ENCODE measurements at regions not wholly inside any gene's neighbourhood (a gene's known extent, or its start where the extent isn't known, plus 50 kb on each side); places are given as distances from the start of the nearest gene placed in this dataset.

DNA sequence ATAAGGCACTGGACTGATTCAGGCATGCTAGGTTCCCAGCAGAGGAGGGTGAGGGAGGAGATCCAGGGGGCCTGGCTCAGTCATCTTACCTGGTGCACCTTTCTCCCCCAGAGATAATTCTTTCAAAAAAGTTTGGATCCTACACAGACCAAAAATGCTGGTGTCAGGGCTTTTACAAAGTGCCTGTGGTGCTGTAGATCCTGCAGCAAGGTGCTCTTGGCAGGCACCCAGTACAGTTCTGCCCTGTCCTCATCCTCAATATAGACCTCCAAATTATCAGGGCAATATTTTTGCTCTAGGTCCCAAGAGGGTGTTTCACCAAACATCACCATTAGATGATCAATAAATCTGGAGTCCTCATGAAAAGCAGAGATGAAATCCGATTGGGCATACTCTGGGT lies 78.5 kb upstream of the IGFBP3 start:
- TF ChIP-seq, protein P1, sequence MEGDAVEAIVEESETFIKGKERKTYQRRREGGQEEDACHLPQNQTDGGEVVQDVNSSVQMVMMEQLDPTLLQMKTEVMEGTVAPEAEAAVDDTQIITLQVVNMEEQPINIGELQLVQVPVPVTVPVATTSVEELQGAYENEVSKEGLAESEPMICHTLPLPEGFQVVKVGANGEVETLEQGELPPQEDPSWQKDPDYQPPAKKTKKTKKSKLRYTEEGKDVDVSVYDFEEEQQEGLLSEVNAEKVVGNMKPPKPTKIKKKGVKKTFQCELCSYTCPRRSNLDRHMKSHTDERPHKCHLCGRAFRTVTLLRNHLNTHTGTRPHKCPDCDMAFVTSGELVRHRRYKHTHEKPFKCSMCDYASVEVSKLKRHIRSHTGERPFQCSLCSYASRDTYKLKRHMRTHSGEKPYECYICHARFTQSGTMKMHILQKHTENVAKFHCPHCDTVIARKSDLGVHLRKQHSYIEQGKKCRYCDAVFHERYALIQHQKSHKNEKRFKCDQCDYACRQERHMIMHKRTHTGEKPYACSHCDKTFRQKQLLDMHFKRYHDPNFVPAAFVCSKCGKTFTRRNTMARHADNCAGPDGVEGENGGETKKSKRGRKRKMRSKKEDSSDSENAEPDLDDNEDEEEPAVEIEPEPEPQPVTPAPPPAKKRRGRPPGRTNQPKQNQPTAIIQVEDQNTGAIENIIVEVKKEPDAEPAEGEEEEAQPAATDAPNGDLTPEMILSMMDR (conservative IDR thresholded peaks at IDR 0.05; ENCODE audit: low read depth, low read length), result no peak
- Histone ChIP-seq H3K36me3 (ENCODE audit: insufficient read depth) (no peaks in the 10 kb centered on the region), H3K4me1 (ENCODE audit: low read depth, poor library complexity, severe bottlenecking) (no peaks in the 10 kb centered on the region), H3K4me2 (no peak overlapping the region), H3K4me3 (IDR thresholded peaks at IDR 0.05; ENCODE audit: insufficient read depth, low read depth, low read length) (no peak overlapping the region), H4K20me1 (ENCODE audit: insufficient read depth) (no peaks in the 10 kb centered on the region), H3K27ac (no peak overlapping the region), H3K79me2 (ENCODE audit: insufficient read depth, low read depth) (no peaks in the 10 kb centered on the region), H2AFZ (ENCODE audit: low read depth) (no peak overlapping the region), H3K27me3 (ENCODE audit: insufficient read depth, low read depth) (no peaks in the 10 kb centered on the region), H3K9ac (no peak overlapping the region)

DNA sequence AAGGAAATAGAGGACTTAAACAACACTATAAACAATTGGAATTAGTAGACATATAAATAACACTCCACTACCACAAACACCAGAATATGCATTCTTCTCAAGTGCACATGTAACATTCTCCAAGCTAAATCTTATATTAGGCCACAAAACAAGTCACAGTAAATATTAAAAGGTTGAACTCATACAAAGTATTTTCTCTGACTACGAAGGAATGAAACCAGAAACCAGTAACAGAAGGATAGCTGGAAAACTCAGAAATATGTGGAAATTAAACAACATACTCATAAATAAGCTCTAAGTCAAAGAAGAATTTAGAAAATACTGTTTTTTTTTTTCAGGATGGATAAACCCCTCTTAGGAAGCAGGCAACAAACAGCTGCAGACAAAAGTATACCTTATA lies 77.4 kb upstream of the IGFBP3 start:
- no peak overlapping the region for H3K9ac ChIP-seq
- H2AFZ ChIP-seq (ENCODE audit: low read depth), result no peak overlapping the region
- H3K27me3 ChIP-seq (ENCODE audit: insufficient read depth, low read depth), result no peaks in the 10 kb centered on the region
- no peaks in the 10 kb centered on the region for H4K20me1 ChIP-seq (ENCODE audit: insufficient read depth)
- H3K79me2 ChIP-seq (ENCODE audit: insufficient read depth, low read depth), result no peaks in the 10 kb centered on the region
- H3K4me2 ChIP-seq, result no peak overlapping the region
- H3K36me3 ChIP-seq (ENCODE audit: insufficient read depth), result no peaks in the 10 kb centered on the region
- TF ChIP-seq, protein P1 (conservative IDR thresholded peaks at IDR 0.05; ENCODE audit: low read depth, low read length), result no peak
- H3K4me3 ChIP-seq (IDR thresholded peaks at IDR 0.05; ENCODE audit: insufficient read depth, low read depth, low read length), result no peak overlapping the region
- no peak overlapping the region for H3K27ac ChIP-seq
- no peaks in the 10 kb centered on the region for H3K4me1 ChIP-seq (ENCODE audit: low read depth, poor library complexity, severe bottlenecking)

DNA sequence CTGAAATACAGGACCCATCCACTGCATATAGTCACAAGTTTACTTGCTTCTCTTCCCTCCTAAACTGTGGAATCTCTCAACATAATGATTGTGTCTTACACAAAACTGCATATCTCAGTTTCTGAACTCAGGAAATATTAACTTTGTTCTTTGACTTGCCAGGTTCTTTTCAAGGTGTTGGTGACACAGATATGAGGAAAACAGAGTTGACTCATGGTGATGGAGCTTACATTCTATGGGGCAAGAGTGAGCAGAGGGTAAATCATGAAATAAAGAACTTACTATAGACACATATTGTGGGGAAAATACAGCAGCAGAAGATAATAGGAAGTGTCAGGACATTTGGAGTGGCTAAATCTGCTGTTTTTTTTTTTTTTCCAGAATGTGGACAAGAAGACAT lies 72.5 kb upstream of the IGFBP3 start:
- H3K27me3 ChIP-seq (ENCODE audit: insufficient read depth, low read depth), result no peaks in the 10 kb centered on the region
- no peaks in the 10 kb centered on the region for H3K36me3 ChIP-seq (ENCODE audit: insufficient read depth)
- no peak overlapping the region for H3K4me2 ChIP-seq
- no peak overlapping the region for H3K4me3 ChIP-seq (IDR thresholded peaks at IDR 0.05; ENCODE audit: insufficient read depth, low read depth, low read length)
- no peaks in the 10 kb centered on the region for H3K4me1 ChIP-seq (ENCODE audit: low read depth, poor library complexity, severe bottlenecking)
- no peaks in the 10 kb centered on the region for H4K20me1 ChIP-seq (ENCODE audit: insufficient read depth)
- H3K9ac ChIP-seq, result no peak overlapping the region
- TF ChIP-seq, protein P1 (conservative IDR thresholded peaks at IDR 0.05; ENCODE audit: low read depth, low read length), result no peak
- H2AFZ ChIP-seq (ENCODE audit: low read depth), result no peak overlapping the region
- no peaks in the 10 kb centered on the region for H3K79me2 ChIP-seq (ENCODE audit: insufficient read depth, low read depth)
- no peak overlapping the region for H3K27ac ChIP-seq

DNA sequence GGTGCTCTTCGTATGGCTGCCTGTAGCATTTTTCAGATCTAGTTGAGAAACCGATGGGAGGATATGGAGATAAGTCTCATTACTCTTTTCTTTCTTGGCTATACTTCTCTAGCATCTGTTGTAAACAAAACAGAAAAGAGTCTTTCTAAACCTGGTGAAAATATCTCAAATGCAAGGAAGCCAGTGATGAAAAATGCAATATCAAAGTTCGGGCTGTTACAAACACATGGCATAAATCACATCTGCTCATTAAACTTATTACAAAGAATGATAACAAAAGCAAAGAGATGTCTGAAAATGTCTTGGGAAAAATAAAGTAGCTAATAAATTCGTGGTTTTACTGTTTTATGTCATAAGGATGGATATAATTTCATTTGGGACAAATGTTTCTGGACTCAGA lies 71.8 kb upstream of the IGFBP3 start:
- Histone ChIP-seq H3K4me3 (IDR thresholded peaks at IDR 0.05; ENCODE audit: insufficient read depth, low read depth, low read length) (no peak overlapping the region), H3K36me3 (ENCODE audit: insufficient read depth) (no peaks in the 10 kb centered on the region), H4K20me1 (ENCODE audit: insufficient read depth) (no peaks in the 10 kb centered on the region), H2AFZ (ENCODE audit: low read depth) (no peak overlapping the region), H3K9ac (no peak overlapping the region), H3K27me3 (ENCODE audit: insufficient read depth, low read depth) (no peaks in the 10 kb centered on the region), H3K4me2 (no peak overlapping the region), H3K27ac (no peak overlapping the region), H3K79me2 (ENCODE audit: insufficient read depth, low read depth) (no peaks in the 10 kb centered on the region), H3K4me1 (ENCODE audit: low read depth, poor library complexity, severe bottlenecking) (no peaks in the 10 kb centered on the region)
- TF ChIP-seq, protein P1 (conservative IDR thresholded peaks at IDR 0.05; ENCODE audit: low read depth, low read length), result no peak

DNA sequence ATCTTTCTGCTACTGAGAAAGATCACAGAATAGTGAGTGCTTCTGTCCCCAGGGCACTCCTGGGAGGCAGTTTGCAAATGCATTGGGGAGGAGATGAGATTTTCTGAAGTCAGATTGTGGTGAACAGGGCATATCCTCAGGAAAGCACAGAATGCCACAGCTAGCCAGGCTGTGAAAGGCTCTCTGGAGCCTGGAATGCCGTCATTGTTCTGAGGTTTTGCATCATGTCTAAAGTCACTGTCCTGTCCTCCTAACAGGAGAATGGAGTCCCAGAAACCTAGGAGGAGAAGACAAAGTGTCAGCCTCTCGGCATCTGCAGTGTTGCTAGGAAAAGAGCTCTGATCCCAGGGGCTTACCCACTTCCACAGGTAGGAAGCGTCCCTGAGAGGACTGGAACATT lies 69.2 kb upstream of the IGFBP3 start:
- no peak overlapping the region for H3K4me2 ChIP-seq
- no peak overlapping the region for H3K9ac ChIP-seq
- H3K27ac ChIP-seq, result no peak overlapping the region
- no peak overlapping the region for H2AFZ ChIP-seq (ENCODE audit: low read depth)
- H3K36me3 ChIP-seq (ENCODE audit: insufficient read depth), result no peaks in the 10 kb centered on the region
- no peaks in the 10 kb centered on the region for H3K79me2 ChIP-seq (ENCODE audit: insufficient read depth, low read depth)
- no peaks in the 10 kb centered on the region for H3K27me3 ChIP-seq (ENCODE audit: insufficient read depth, low read depth)
- TF ChIP-seq, protein P1 (conservative IDR thresholded peaks at IDR 0.05; ENCODE audit: low read depth, low read length), result no peak
- no peaks in the 10 kb centered on the region for H3K4me1 ChIP-seq (ENCODE audit: low read depth, poor library complexity, severe bottlenecking)
- H4K20me1 ChIP-seq (ENCODE audit: insufficient read depth), result no peaks in the 10 kb centered on the region
- H3K4me3 ChIP-seq (IDR thresholded peaks at IDR 0.05; ENCODE audit: insufficient read depth, low read depth, low read length), result no peak overlapping the region
